ENCODE measurements at regions not wholly inside any gene's neighbourhood (a gene's known extent, or its start where the extent isn't known, plus 50 kb on each side); places are given as distances from the start of the nearest gene placed in this dataset.

- H3K9me1 ChIP-seq (ENCODE audit: insufficient read depth, low read length) = peaks cover 12% of the 10 kb centered on the region
- H3K23ac ChIP-seq (ENCODE audit: low read depth, low read length) = no peak overlapping the region
- no peak overlapping the region for H3K4me3 ChIP-seq (ENCODE audit: insufficient read depth, low read depth, low read length)
- no peak overlapping the region for H3K14ac ChIP-seq (replicated peaks; ENCODE audit: low read depth, low read length)
- no peak overlapping the region for H2AK9ac ChIP-seq (replicated peaks; ENCODE audit: low read depth, low read length, poor library complexity)
- no peak overlapping the region for H3K4me2 ChIP-seq (ENCODE audit: low read depth, low read length)
- 85% methylated on average over 3 of the region's 7 CpGs; no CpG with 5 or more reads in 1 of the 2 experiments for WGBS, 2 experiments (ENCODE audit: extremely low coverage in 2 of 2, insufficient read length in 1 of 2)
- no peak overlapping the region for H3K18ac ChIP-seq (ENCODE audit: low read depth, low read length)
- in situ Hi-C loops (cut with MboI; ENCODE audit: low sequenced_read_pairs) (no loop called here), intact Hi-C loops (cut with micrococcal nuclease) (no loop called here), dilution Hi-C loops (cut with HindIII; ENCODE audit: low sequenced_read_pairs, unreplicated experiment) (no loop called here)
- H3K36me3 ChIP-seq (ENCODE audit: control insufficient read depth, insufficient read depth, low read length) = no peaks in the 10 kb centered on the region
- H3K56ac ChIP-seq (ENCODE audit: extremely low read depth, insufficient read depth, low read length) = no peak overlapping the region
- ATAC-seq (ENCODE audit: low read depth) (no peak), DNase-seq (no peak)
- H4K8ac ChIP-seq (ENCODE audit: low read depth in 2 of 2, low read length in 2 of 2) = no peak overlapping the region
- peak overlapping the region; percentile 62; the same call in 1 of the 2 replicates for H2AK5ac ChIP-seq (ENCODE audit: low read depth, low read length)
- H3K27ac ChIP-seq (ENCODE audit: insufficient read depth, low read length) = no peak overlapping the region
- BruUV-seq (replicated peaks) = no TSS peak
- H3K4me1 ChIP-seq (ENCODE audit: control insufficient read depth, insufficient read depth, low read length) = peaks cover 7% of the 10 kb centered on the region
- H3K79me1 ChIP-seq (ENCODE audit: low read depth in 1 of 2, low read length in 2 of 2) = no peaks in the 10 kb centered on the region
- H4K20me1 ChIP-seq (ENCODE audit: insufficient read depth, low read length) = no peaks in the 10 kb centered on the region
- ChIA-PET CTCF (no interaction called here), POLR2A (ENCODE audit: unreplicated experiment) (no interaction called here)
- no peaks in the 10 kb centered on the region for H3K27me3 ChIP-seq (ENCODE audit: control insufficient read depth, insufficient read depth, low read length)
- H4K91ac ChIP-seq (ENCODE audit: insufficient read depth, low read depth, low read length) = no peak overlapping the region; the same call in 1 of the 2 replicates
- no peak overlapping the region for H2AFZ ChIP-seq (replicated peaks; ENCODE audit: low read length, poor library complexity)
- TF ChIP-seq NFE2L2 (IDR thresholded peaks at IDR 0.05; ENCODE audit: low read depth, low read length) (no peak), CEBPB (IDR thresholded peaks at IDR 0.05; ENCODE audit: low read depth, low read length) (no peak), FOS (IDR thresholded peaks at IDR 0.05; ENCODE audit: low read depth, low read length) (no peak), POLR2A (IDR thresholded peaks at IDR 0.05; ENCODE audit: low read depth, low read length) (no peak), SMC3 (IDR thresholded peaks at IDR 0.05; ENCODE audit: low read depth, low read length) (no peak), MAZ (IDR thresholded peaks at IDR 0.05; ENCODE audit: borderline replicate concordance, low read depth, low read length) (no peak), CHD1 (IDR thresholded peaks at IDR 0.05; ENCODE audit: low read depth, low read length) (no peak), MAFK (IDR thresholded peaks at IDR 0.05; ENCODE audit: low read depth, low read length) (no peak), BHLHE40 (IDR thresholded peaks at IDR 0.05; ENCODE audit: low read depth, low read length) (no peak), MXI1 (IDR thresholded peaks at IDR 0.05; ENCODE audit: borderline replicate concordance, low read depth, low read length) (no peak), RCOR1 (IDR thresholded peaks at IDR 0.05; ENCODE audit: insufficient replicate concordance, low read length) (no peak), RAD21 (IDR thresholded peaks at IDR 0.05; ENCODE audit: low read length) (no peak), USF2 (IDR thresholded peaks at IDR 0.05; ENCODE audit: low read depth, low read length) (no peak), CTCF (conservative IDR thresholded peaks at IDR 0.05; ENCODE audit: low read depth, low read length) (no peak)
- peak overlapping the region; percentile 57 for H2BK120ac ChIP-seq (ENCODE audit: low read depth, low read length)
- peak overlapping the region; percentile 66; the same call in 1 of the 3 replicates for H2BK15ac ChIP-seq (ENCODE audit: low read depth, low read length)
- no peak overlapping the region for H2BK20ac ChIP-seq (ENCODE audit: low read depth, low read length)
- H3K4ac ChIP-seq (ENCODE audit: low read depth, low read length) = peak overlapping the region; percentile 29; the same call in 1 of the 2 replicates
- H3K9me3 ChIP-seq (ENCODE audit: control insufficient read depth, insufficient read depth, low read length) = no peaks in the 10 kb centered on the region
- no peak overlapping the region for H4K5ac ChIP-seq (ENCODE audit: low read depth, low read length)
- H3K9ac ChIP-seq (ENCODE audit: low read depth, low read length) = no peak overlapping the region
- H2BK5ac ChIP-seq (ENCODE audit: low read depth, low read length, poor library complexity, severe bottlenecking) = no peak overlapping the region
These were observed 107.5 kb downstream of the NOG start for GRCh38 chr17:56700919-56701420.

Data from IMR-90 (cell line).